ENCODE measurements at regions not wholly inside any gene's neighbourhood (a gene's known extent, or its start where the extent isn't known, plus 50 kb on each side); places are given as distances from the start of the nearest gene placed in this dataset.

GRCh38 chr2:77922567-77922966 lies 400.4 kb upstream of the LRRTM4 start:
- H3K9me3 Mint-ChIP-seq: peaks cover 2% of the 10 kb centered on the region
- no peak for DNase-seq

DNA sequence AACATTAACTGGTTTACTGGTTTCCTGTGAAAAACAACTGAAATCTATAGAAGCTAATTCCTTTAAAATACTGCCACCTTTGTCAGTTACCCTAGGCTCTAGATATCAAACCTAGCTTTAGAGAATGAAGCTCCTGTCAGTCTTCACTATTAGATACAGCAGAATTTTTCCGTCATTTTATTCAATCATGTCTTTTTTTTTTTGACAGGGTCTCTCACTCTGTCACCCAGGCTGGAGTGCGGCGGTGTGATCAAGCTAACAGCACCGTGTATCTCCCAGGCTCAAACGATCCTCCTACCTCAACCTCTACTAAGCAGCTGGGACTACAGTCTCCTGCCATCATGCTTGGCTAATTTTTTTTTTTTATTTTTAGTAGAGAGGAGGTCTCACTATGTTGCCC lies 415.2 kb upstream of the LRRTM4 start:
- Mint-ChIP-seq H3K4me1 (no peaks in the 10 kb centered on the region), H3K9me3 (peaks cover 5% of the 10 kb centered on the region), H3K27me3 (no peaks in the 10 kb centered on the region), H3K4me3 (no peak overlapping the region), H3K27ac (no peak overlapping the region), H3K36me3 (ENCODE audit: low read depth) (no peaks in the 10 kb centered on the region)
- no peak for DNase-seq
- POLR2A ChIA-PET: no interaction called here
- CTCF ChIA-PET: no interaction called here

More at GRCh38 chr2:77922567-77922966, 400.4 kb upstream of the LRRTM4 start:
- ChIA-PET POLR2A (no interaction called here), CTCF (no interaction called here)
- H3K36me3 Mint-ChIP-seq (ENCODE audit: low read depth): no peaks in the 10 kb centered on the region
- H3K4me3 Mint-ChIP-seq: no peak overlapping the region
- no peaks in the 10 kb centered on the region for H3K4me1 Mint-ChIP-seq
- no peak overlapping the region for H3K27ac Mint-ChIP-seq
- H3K27me3 Mint-ChIP-seq: no peaks in the 10 kb centered on the region

- Mint-ChIP-seq H3K4me1 (no peaks in the 10 kb centered on the region), H3K36me3 (ENCODE audit: low read depth) (no peaks in the 10 kb centered on the region)
- POLR2A ChIA-PET: no interaction called here
Observed at GRCh38 chr2:77938462-77938861, 416.3 kb upstream of the LRRTM4 start.

DNA sequence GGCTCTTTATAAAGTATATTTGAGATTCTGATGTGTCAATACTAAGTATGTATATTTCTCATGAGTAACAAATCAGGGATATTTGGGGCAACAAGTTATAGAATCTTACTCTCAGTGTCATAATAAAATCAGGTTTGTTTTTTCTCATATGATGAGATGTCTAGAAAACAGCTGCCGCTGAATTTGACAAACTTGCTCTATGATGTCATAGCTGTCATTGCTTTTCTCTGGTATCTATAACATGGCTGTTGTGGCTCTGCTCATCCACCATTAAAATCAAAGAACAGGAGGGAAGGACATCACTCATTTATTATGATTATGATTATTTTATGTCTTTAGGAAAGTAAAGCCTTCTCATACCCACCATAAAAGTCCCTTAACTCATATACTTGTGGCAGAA lies 417.2 kb upstream of the LRRTM4 start:
- Mint-ChIP-seq H3K36me3 (ENCODE audit: low read depth) (no peaks in the 10 kb centered on the region), H3K4me3 (no peak overlapping the region), H3K27ac (no peak overlapping the region), H3K27me3 (no peaks in the 10 kb centered on the region), H3K9me3 (peaks cover 6% of the 10 kb centered on the region), H3K4me1 (no peaks in the 10 kb centered on the region)
- ChIA-PET POLR2A (no interaction called here), CTCF (no interaction called here)
- DNase-seq: no peak

More at GRCh38 chr2:77938462-77938861, 416.3 kb upstream of the LRRTM4 start:
- no peak overlapping the region for H3K27ac Mint-ChIP-seq
- no peak overlapping the region for H3K4me3 Mint-ChIP-seq
- H3K27me3 Mint-ChIP-seq: no peaks in the 10 kb centered on the region
- peaks cover 8% of the 10 kb centered on the region for H3K9me3 Mint-ChIP-seq
- no peak for DNase-seq
- CTCF ChIA-PET: no interaction called here

GRCh38 chr2:77939801-77940200 lies 417.6 kb upstream of the LRRTM4 start:
- Mint-ChIP-seq H3K36me3 (ENCODE audit: low read depth) (no peaks in the 10 kb centered on the region), H3K9me3 (peaks cover 6% of the 10 kb centered on the region), H3K27me3 (no peaks in the 10 kb centered on the region), H3K4me3 (no peak overlapping the region), H3K27ac (no peak overlapping the region), H3K4me1 (no peaks in the 10 kb centered on the region)
- CTCF ChIA-PET: no interaction called here
- no peak for DNase-seq
- POLR2A ChIA-PET: no interaction called here

GRCh38 chr2:77954931-77955330 lies 432.8 kb upstream of the LRRTM4 start:
- no peak for DNase-seq
- no peak overlapping the region for H3K4me3 Mint-ChIP-seq
- no peak overlapping the region for H3K27ac Mint-ChIP-seq
- POLR2A ChIA-PET: no interaction called here
- H3K9me3 Mint-ChIP-seq: peaks cover 4% of the 10 kb centered on the region
- no peaks in the 10 kb centered on the region for H3K36me3 Mint-ChIP-seq (ENCODE audit: low read depth)
- H3K27me3 Mint-ChIP-seq: no peaks in the 10 kb centered on the region
- CTCF ChIA-PET: no interaction called here
- H3K4me1 Mint-ChIP-seq: no peaks in the 10 kb centered on the region

DNA sequence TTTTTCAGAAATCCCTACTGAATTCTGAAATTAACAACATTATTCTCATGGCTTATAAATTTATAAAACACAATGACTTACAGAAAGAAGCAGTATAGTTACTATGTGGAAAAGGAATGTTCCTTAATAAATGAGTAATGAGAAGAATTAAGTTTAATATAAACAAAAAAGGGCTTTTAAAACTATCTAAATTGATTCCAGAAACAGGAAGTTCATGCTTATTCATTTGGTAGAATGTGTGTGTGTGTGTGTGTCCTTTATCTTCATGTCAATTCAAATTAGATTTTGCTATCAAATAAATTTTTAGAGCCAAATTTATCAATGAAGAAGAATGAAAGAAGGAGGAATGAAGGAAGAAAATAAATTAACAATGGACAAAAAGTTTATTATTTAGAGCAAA lies 440.8 kb upstream of the LRRTM4 start:
- Mint-ChIP-seq H3K4me3 (no peak overlapping the region), H3K4me1 (no peaks in the 10 kb centered on the region), H3K27me3 (no peaks in the 10 kb centered on the region), H3K27ac (no peak overlapping the region), H3K36me3 (ENCODE audit: low read depth) (no peaks in the 10 kb centered on the region), H3K9me3 (peaks cover 10% of the 10 kb centered on the region)
- ChIA-PET POLR2A (no interaction called here), CTCF (no interaction called here)
- no peak for DNase-seq

DNA sequence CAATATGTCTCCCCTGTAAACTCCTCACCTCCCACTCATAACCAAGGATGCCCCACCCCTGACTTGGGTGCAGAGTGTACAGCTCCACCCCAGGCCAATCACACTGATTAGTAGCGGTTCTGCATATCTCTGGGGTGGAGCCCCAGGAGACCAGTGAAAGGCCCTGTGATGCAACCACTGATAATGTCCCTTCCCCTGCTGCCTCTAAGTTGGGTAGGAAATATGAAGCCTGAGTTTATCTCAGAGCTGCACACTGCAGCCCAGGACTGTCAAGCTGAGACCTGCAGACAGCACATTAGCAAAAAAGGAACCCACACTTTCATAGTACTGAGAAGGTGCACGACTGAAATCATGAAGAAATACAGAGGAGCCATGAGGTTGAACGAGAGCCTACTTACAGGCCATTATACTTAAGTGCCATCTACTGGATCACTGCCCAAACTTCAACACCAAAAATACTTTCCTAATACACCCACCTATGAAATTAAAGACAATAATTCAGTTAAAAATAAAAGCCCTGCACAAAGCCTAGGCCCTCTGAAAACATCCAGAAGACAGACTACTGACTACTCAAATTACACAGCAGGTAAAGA lies 455.4 kb upstream of the LRRTM4 start:
- POLR2A ChIA-PET: no interaction called here
- CTCF ChIA-PET: no interaction called here
- Mint-ChIP-seq H3K4me1 (no peaks in the 10 kb centered on the region), H3K36me3 (ENCODE audit: low read depth) (no peaks in the 10 kb centered on the region), H3K27me3 (no peaks in the 10 kb centered on the region), H3K9me3 (peaks cover 15% of the 10 kb centered on the region), H3K4me3 (no peak overlapping the region), H3K27ac (no peak overlapping the region)
- no peak for DNase-seq

- POLR2A ChIA-PET: no interaction called here
- Mint-ChIP-seq H3K9me3 (no peaks in the 10 kb centered on the region), H3K27ac (no peak overlapping the region), H3K4me1 (no peaks in the 10 kb centered on the region), H3K4me3 (no peak overlapping the region), H3K27me3 (no peaks in the 10 kb centered on the region), H3K36me3 (ENCODE audit: low read depth) (no peaks in the 10 kb centered on the region)
- no peak for DNase-seq
- CTCF ChIA-PET: no interaction called here
Observed at GRCh38 chr2:77995161-77995560, 473.0 kb upstream of the LRRTM4 start.

DNA sequence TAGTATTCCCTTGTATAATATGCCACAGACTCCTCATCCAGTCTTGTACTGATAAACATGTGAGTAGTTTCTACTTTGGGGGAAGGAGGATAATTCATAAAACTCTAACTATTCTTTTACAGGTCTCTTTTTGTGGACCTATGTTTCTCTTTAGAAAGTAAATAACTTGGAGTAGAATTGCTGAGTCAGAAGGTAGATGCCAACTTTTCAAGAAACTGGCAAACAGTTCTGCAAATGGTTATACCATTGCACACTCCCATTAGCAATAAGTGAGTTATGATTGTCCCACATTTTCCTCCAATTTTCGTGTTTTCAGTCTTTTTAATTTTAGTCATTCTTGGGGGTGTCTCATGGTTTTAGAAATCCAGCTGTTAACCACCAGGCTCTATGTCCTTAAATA lies 477.2 kb upstream of the LRRTM4 start:
- Mint-ChIP-seq H3K4me3 (no peak overlapping the region), H3K9me3 (no peaks in the 10 kb centered on the region), H3K36me3 (ENCODE audit: low read depth) (no peaks in the 10 kb centered on the region), H3K4me1 (no peaks in the 10 kb centered on the region), H3K27me3 (no peaks in the 10 kb centered on the region), H3K27ac (no peak overlapping the region)
- DNase-seq: no peak
- ChIA-PET POLR2A (no interaction called here), CTCF (interaction anchor here (0.6 kb wide), 1 partner anchor 26 kb away, joined by 3 read pairs; no protein-coding TSS in a partner anchor)

DNA sequence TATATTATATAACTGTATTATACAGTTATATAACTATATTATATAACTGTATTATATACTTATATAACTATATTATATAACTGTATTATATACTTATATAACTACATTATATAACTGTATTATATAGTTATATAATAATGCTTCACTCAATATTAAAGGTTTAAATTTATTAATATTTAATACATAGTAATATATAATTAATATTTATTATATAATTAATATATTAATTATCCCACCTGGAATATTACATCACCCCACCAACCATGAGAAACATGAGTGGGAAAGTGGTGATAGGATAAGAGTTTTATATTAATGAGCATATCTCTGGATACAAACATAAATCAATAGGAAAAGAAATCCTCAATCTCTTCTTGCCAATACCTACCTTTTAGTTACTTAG lies 487.1 kb upstream of the LRRTM4 start:
- ChIA-PET CTCF (no interaction called here), POLR2A (no interaction called here)
- Mint-ChIP-seq H3K9me3 (peaks cover 3% of the 10 kb centered on the region), H3K4me3 (no peak overlapping the region), H3K27ac (no peak overlapping the region), H3K36me3 (ENCODE audit: low read depth) (no peaks in the 10 kb centered on the region), H3K4me1 (no peaks in the 10 kb centered on the region), H3K27me3 (no peaks in the 10 kb centered on the region)
- no peak for DNase-seq

GRCh38 chr2:78011251-78011650 lies 489.1 kb upstream of the LRRTM4 start:
- H3K27me3 Mint-ChIP-seq: no peaks in the 10 kb centered on the region

DNA sequence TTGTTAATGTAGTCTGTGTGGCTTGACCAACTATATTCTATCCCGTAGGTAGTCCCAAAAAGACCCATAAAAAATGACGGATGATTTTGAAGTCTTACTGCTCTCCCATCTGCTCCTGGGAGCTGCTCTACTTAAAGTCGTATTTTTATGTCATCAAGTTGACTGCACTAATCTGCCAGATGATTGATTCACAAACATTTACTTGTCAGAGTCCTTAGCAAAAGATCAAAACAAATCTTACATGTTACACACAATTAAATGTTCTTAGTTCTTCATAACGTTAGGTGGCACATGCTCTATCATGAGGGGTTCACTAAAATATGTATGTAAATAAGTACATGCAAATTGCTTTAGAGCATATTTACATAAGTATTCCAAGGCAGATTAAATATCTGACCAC lies 498.3 kb upstream of the LRRTM4 start:
- H3K9me3 Mint-ChIP-seq: peaks cover 4% of the 10 kb centered on the region
- no peaks in the 10 kb centered on the region for H3K4me1 Mint-ChIP-seq
- H3K27ac Mint-ChIP-seq: no peak overlapping the region
- ChIA-PET POLR2A (no interaction called here), CTCF (no interaction called here)
- H3K4me3 Mint-ChIP-seq: no peak overlapping the region
- no peak for DNase-seq
- no peaks in the 10 kb centered on the region for H3K27me3 Mint-ChIP-seq
- no peaks in the 10 kb centered on the region for H3K36me3 Mint-ChIP-seq (ENCODE audit: low read depth)

More at GRCh38 chr2:78011251-78011650, 489.1 kb upstream of the LRRTM4 start:
- Mint-ChIP-seq H3K27ac (no peak overlapping the region), H3K4me3 (no peak overlapping the region), H3K9me3 (peaks cover 3% of the 10 kb centered on the region), H3K4me1 (no peaks in the 10 kb centered on the region), H3K36me3 (ENCODE audit: low read depth) (no peaks in the 10 kb centered on the region)
- ChIA-PET POLR2A (no interaction called here), CTCF (no interaction called here)
- DNase-seq: no peak

GRCh38 chr2:78023356-78023755 lies 501.2 kb upstream of the LRRTM4 start:
- no peak for DNase-seq
- POLR2A ChIA-PET: no interaction called here
- H3K27me3 Mint-ChIP-seq: no peaks in the 10 kb centered on the region
- no peak overlapping the region for H3K4me3 Mint-ChIP-seq
- no peaks in the 10 kb centered on the region for H3K4me1 Mint-ChIP-seq
- peaks cover 3% of the 10 kb centered on the region for H3K9me3 Mint-ChIP-seq
- CTCF ChIA-PET: no interaction called here
- no peak overlapping the region for H3K27ac Mint-ChIP-seq
- no peaks in the 10 kb centered on the region for H3K36me3 Mint-ChIP-seq (ENCODE audit: low read depth)

Data from activated CD4-positive, alpha-beta T cell treated with anti-CD3 and anti-CD28 coated beads, Interleukin-2, amount 10 ng/mL, durations not matched to agents 7 days and 5 days (primary cell).